T-helper 2 cell treated with Interferon-gamma antibody and Interleukin-4, amounts not matched to agents 100 ng/mL and 5 ng/mL, for 36 hours (primary cell): ENCODE measurements at regions not wholly inside any gene's neighbourhood (a gene's known extent, or its start where the extent isn't known, plus 50 kb on each side); places are given as distances from the start of the nearest gene placed in this dataset.

Experiments
- intact Hi-C: fragments of 100-400 bp; cut with micrococcal nuclease; formaldehyde crosslinking; loops from one replicate; pipeline ENCODE4 v1.15.1; 2023

GRCh38 chr6:114577109-114577508, 234.3 kb upstream of the HS3ST5 start:
- intact Hi-C loops = no loop called here

DNA sequence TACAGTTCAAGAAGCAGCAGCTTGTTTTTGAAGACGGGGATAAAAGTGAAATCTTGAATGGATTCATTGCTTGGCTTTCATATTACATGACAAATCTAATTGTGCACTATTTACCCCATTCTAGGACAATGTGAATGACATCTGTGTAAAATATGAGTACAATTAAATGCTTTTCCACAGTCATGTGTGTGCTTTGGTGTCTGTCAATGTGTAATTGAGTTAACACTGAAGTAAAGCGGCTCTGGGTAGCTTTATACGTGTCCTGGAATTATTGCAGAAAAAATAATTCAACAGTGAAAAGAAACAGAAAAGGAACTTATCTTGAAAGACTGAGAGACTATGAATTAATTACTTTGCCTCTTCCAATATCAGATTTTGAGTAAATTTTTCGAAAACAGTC, 233.5 kb upstream of the HS3ST5 start:
- intact Hi-C loops = no loop called here

DNA sequence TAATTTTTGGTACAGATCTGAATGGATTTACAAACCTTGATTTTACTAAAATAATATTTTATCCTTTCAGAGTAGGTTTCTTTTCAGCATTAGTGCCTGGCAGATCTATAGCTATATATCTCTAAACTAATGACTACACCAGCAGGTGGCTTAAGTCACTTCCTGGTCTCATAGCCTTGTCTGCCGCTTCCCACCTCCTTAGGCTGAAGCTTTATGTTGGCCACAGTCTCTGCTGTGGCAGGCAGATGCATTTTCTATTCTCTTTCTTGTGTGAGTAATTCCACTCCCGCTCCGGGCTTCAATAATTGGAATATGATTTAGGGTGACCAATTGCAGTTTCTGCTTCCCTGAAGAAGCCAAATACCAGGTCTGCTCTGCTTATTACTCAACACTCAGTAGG, 226.8 kb upstream of the HS3ST5 start:
- intact Hi-C loops = no loop called here

DNA sequence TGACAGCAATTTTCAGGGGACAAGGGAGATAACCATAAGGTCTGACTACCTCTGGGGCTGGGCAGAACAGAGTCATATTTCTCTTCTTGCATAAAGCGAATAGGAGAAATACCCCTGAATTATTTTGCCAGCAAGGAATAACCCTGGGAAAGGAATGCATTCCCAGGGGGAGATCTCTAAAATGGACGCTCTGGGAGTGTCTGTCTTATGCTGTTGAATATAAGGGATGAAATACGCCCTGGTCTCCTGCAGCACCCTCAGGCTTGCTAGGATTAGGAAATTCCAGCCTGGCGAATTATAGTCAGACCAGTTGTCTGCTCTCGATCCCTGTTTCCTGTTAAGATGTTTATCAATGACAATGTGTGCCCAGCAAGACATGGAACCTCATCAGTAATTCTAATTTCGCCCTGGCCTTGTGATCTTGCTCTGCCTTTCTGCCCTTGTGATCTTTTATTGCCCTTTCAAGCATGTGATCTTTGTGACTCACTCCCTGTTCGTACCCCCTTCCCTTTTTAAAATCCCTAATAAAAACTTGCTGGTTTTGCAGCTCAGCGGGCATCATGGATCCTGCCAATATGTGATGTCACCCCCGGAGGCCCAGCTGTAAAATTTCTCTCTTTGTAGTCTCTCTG, 221.6 kb upstream of the HS3ST5 start:
- intact Hi-C loops = no loop called here

DNA sequence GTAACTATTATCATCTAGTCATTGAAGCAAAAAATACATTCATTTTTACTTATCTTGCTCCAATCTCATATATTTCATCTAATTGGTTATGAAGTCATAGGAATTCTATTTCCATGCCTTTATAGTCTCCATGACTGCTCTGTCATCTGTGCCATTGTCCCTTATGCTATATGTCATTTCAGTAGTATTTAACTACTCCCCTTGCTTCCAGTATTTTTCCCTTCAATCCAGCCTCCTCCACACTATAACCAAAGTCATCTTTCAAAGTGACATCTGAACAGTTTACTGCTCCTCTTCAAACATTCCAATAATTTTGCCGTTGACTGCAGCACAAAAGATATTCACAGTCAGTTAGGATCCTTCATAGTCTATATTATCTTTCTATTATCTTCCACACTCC, 216.6 kb upstream of the HS3ST5 start:
- intact Hi-C loops = no loop called here

GRCh38 chr6:114558153-114558552, 215.3 kb upstream of the HS3ST5 start:
- intact Hi-C loops = no loop called here

DNA sequence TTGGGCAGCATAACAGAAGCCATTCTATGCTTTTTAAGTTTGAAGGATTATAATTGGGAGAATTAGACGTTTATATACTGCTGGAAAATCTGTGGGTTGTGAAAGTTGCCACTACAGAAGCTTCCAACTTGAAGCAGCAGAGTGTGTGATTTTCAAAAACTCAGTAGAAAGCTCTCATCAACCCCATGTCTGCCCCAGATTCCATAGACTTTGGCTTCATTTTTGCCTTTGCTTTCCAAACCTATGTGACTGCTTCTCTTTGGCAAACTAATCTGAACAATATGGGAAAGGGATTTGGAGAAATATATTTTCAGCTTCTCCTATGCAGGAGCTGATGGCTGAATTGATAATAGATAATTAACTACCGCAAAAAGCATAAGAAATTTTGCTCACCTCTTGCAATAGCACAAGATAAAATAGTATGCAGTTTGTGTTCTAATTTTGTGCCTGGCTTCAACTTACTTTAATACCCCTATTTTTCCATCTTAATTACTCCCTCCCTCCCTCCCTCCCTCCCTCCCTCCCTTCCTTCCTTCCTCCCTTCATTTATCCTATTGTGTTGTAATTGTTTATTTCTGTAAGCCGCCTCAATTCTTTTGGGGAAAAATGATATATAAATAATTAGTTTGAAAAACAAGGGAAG, 214.1 kb upstream of the HS3ST5 start:
- intact Hi-C loops = no loop called here

DNA sequence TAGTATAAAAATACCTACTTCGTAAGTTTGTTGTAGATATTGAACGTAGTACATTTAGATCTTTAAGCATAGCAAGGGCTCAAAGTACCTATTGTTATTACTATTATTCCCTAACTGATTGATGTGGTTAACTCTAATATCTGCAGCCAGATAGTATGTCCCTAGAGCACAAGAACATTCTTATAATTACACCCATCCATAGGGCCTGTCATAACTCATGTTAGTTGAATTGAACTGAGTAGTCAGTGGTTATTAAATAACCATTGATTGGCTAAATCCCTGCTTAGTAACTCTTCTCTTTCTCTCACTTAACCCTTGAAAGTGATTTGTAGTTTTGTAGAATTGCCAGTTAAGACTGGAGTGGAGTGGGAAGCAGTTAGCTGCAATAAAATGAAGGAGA, 207.5 kb upstream of the HS3ST5 start:
- intact Hi-C loops = no loop called here

- intact Hi-C loops = no loop called here
These were observed 200.9 kb upstream of the HS3ST5 start for GRCh38 chr6:114543696-114544095.

GRCh38 chr6:114541794-114542193, 199.0 kb upstream of the HS3ST5 start:
- intact Hi-C loops = no loop called here

- intact Hi-C loops = no loop called here
These were observed 195.2 kb upstream of the HS3ST5 start for GRCh38 chr6:114537977-114538376.

GRCh38 chr6:114534813-114535212, 192.0 kb upstream of the HS3ST5 start:
- intact Hi-C loops = no loop called here

DNA sequence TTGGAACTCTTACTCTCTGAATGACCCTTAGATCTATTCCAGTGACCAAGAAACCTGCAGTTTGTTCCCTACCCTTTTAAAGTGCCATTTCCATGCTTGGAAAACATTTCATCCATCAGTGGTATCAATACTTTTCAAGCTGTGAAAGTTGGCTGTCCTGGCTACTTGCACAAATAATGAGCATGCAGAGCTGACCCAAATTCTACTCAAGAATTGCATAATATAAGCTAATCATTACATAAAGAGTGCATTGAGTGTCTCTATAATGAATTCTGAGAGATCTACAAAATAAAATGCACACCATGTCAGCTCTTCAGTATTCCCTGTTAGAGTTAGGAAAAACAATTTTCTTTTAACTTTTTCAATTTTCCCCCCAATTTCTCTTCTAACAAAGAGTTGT, 181.3 kb upstream of the HS3ST5 start:
- intact Hi-C loops = no loop called here

- intact Hi-C loops = no loop called here
These were observed 180.7 kb upstream of the HS3ST5 start for GRCh38 chr6:114523508-114523907.

GRCh38 chr6:114521926-114522325, 179.1 kb upstream of the HS3ST5 start:
- intact Hi-C loops = no loop called here

- intact Hi-C loops = no loop called here
These were observed 178.2 kb upstream of the HS3ST5 start for GRCh38 chr6:114520976-114521375.

- intact Hi-C loops = no loop called here
These were observed 171.3 kb upstream of the HS3ST5 start for GRCh38 chr6:114514170-114514569.

GRCh38 chr6:114471450-114471849, 128.6 kb upstream of the HS3ST5 start:
- intact Hi-C loops = no loop called here

DNA sequence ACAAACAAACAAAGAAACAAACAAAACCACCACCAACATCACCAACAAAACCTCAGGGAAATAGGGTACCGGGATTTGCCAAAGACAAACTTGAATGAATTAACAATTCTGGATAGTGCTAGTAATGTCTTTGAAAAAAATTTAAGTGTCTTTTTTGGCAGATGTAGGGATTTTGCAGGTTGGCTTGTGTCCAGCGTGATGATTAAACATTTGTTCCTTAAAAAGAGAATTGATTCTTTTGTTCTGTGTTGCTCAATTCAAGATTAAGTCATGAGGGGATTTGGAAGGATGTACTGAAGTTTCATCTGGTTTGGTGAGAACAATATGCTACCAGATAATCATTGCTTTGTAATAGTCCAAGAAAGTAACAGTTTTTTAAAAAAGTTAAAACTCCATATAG, 125.1 kb upstream of the HS3ST5 start:
- intact Hi-C loops = no loop called here

GRCh38 chr6:114465511-114465910, 122.7 kb upstream of the HS3ST5 start:
- intact Hi-C loops = no loop called here

DNA sequence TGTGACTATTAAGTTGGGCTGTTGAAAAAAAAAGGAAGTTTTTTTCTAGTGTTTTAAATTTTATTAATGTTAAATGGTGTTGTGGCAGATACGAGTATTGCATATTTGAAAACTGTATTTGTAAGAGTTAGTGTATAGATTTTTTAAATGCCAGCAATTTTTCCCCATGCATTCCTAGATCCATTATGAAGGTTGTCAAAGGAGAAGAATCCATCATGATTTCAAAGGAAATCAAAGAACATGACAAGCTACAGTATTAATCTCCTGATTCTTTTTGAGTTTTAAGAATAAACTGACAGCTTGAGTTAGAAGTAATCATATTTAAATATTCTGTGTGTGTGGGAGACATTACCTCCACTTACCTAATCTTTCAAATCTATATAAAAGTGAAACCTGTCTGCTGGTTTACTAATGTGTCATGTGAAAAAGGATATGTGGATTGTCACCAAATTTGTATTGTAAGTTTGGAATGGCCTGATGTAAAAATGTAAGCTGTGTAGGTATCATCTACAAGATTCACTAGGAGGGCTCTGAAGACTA, 111.0 kb upstream of the HS3ST5 start:
- intact Hi-C loops = no loop called here

DNA sequence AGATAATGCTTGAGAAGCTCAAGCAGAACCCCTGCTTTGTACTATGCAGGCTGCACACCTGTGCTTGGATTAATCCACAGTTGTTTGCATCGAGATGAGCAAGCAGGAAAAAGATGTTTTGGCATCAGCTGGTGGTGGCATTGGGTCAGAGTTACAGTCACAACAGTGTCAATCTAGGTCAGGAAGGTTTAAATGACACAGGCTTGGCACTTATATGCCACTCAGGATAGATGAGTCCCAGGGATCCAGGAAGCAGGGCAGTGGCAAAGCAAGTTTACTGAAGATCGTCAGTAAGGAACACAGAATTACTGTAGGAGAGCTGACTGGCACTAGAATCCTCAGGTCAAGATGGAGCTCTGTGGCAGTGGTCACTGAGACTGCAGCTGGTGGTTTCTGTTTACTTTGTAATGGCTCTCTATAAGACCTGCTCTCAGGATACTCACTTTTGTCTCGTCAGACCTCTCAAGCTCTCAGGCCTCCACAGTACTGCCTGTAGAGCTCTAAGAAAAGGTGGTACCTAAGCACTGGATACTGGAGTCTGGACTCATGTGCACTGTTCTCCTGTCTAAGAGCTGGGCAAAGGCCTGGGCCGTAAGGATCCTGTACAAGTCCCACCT, 110.1 kb upstream of the HS3ST5 start:
- intact Hi-C loops = no loop called here

DNA sequence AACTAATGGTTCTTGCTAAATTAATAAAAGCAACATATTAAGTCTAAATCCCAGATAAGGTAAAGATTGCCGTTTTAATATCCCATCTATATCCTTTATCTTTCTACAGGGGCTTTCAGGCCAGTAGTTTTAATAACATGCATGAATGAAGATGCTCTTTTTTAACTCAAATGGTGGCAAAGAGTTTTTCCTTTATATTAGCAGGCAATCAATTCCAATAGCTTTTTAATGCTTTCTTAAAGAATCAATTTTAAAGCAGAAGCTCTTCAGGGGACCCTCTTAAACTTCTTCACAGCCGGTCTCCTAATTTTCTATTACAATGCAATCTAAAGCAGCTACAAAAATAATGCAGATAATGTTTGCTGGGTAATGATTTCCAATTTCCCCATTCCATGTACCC, 107.8 kb upstream of the HS3ST5 start:
- intact Hi-C loops = no loop called here
